ENCODE measurements at regions not wholly inside any gene's neighbourhood (a gene's known extent, or its start where the extent isn't known, plus 50 kb on each side); places are given as distances from the start of the nearest gene placed in this dataset.

- no peak for DNase-seq
These were observed 1276.1 kb downstream of the PCDH7 start for GRCh38 chr4:31995943-31996901.

GRCh38 chr4:31998807-31999206 is 1278.6 kb downstream of the PCDH7 start:
- no peak for DNase-seq

- no peak for DNase-seq
These were observed 1279.7 kb downstream of the PCDH7 start for GRCh38 chr4:31999848-32000247.

GRCh38 chr4:32000846-32001488 is 1280.8 kb downstream of the PCDH7 start:
- DNase-seq = no peak

- no peak for DNase-seq
These were observed 1282.0 kb downstream of the PCDH7 start for GRCh38 chr4:32002037-32002747.

DNA sequence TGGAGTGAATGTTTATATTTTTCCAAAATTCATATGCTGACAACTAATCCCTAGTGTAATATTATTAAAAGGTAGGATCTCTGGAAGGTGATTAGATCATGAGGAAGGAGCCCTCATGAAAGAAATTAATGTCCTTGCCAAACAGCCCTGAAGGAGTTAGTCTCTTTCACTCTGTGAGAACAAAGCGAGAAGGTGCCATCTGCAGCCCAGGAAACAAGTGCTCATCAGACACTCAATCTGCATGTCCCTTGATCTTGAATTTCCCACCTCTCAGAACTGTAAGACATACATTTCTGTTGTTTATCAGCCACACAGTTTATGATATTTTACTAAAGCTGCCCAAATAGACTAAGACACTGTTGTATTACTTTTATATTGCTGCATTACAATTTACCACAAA is 1283.4 kb downstream of the PCDH7 start:
- no peak for DNase-seq

- DNase-seq = no peak
These were observed 1290.1 kb downstream of the PCDH7 start for GRCh38 chr4:32010221-32010620.

- DNase-seq = no peak
These were observed 1301.9 kb downstream of the PCDH7 start for GRCh38 chr4:32022071-32022470.

DNA sequence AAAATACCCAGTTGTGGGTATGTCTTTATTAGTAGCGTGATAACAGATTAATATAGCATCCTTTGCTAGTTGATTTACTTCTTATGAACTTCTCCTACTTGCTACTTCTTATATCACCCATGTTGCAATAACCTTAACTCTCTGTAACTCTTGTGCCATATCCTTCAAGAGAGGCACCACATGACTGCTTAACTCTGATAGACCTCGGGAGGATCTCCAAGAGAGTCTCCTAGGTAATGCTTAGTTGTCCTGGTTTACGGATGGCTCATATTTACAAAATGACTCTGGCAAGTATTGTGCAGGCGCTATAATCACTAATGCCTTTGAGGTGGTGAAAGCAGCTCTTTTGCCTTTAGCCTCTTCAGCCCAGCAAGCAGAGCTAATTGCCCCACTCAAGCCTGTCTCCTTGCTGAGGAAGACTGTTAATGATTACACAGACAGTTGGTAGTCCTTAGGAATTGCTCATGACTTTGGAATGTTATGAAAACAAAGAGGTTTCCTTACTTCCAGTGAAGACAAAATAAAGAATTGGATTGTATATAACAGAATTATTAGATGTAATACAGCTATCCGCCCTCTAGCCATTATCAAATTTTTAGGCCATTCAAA is 1305.8 kb downstream of the PCDH7 start:
- no peak for DNase-seq

- no peak for DNase-seq
These were observed 1310.2 kb downstream of the PCDH7 start for GRCh38 chr4:32030406-32030805.

DNA sequence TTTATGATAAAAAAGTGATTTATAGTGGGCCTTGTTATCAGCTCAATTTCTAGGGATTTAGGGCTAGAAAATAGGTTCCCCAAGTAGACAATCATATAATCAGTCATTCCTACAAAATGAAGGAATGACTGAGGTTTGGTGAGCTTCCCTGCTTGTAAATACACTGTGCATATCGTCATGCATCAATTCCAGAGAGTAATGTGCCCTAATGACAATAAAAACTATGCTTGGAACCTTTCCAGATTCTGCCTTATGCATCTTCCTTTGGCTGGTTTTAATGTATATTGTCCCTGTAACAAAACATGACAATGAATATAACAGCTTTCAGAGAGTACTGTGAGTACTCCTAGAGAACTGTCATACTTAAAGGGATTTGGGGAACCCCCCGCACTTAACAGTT is 1310.9 kb downstream of the PCDH7 start:
- no peak for DNase-seq

GRCh38 chr4:32032136-32032672 is 1312.0 kb downstream of the PCDH7 start:
- DNase-seq = no peak

DNA sequence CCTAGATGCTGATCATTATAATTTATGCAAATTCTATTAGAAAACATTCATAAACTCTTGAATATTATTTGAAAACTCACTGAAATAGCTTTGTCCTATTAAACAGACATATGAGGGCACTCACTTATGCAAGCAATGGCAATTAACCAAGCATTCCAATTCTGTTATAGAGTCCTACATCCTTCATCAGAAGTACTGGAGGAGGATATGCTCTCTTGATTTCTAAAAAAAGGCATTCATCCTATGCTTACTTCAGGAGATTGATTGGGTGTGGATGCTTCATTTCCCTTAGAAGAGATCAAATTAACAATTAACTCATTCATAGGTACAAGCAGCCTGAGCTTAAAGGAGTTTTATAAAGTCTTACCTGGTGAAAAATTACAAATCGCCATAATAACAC is 1317.2 kb downstream of the PCDH7 start:
- no peak for DNase-seq

- no peak for DNase-seq
These were observed 1322.5 kb downstream of the PCDH7 start for GRCh38 chr4:32042486-32043247.

DNA sequence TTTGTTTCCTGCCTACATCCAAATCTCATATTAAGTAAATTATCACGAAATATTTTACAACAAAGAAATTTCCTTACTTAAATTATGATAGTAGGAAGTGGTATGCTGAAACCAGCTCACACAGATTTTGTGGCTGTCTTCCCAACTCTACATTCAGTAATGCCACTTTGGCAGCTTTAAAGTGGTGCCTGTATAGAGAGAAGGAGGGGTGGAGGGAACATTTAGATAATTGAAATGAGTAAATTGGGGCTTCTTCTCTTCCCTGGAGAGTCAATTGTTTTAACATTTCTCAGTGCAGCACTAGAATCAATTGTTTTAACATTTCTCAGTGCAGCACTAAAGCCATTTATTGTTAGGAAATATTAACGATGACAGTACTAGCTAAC is 1323.1 kb downstream of the PCDH7 start:
- no peak for DNase-seq

DNA sequence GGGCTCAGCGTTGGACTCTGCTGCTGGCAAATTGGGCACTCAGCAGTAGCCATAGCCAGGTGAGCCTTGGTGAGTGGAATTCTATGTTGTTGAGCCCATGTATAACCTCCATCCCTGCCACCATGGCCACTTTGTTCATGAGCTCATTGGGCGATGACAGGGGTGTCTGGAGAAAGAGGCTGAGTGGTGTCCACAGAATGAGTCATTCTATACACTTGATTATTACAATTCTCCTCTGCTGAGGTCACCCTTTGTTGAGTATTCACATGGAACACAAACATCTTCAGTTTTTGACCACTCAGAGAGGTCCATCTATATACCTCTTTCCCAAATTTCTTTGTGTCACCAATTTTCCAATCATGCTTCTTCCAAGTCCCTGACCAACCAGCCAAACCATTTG is 1341.7 kb downstream of the PCDH7 start:
- DNase-seq = no peak

DNA sequence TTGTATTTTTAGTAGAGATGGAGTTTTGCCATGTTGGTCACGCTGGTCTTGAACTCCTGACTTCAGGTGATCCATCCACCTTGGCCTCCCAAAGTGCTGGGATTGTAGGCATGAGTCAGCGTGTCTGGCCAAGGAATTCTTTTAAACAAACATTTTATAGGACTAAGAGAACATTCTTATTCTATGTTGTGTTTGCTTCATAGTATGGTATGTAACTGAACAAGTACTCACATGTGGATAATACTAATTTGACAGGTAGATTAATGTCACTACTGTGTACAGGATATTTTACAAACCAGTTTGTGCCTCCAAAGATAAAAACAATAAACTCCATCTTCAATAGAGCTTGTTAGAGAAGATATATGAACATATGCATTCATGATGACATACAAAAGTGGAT is 1353.4 kb downstream of the PCDH7 start:
- no peak for DNase-seq

- DNase-seq = no peak
These were observed 1367.0 kb downstream of the PCDH7 start for GRCh38 chr4:32087211-32087610.

- DNase-seq = no peak
These were observed 1374.8 kb downstream of the PCDH7 start for GRCh38 chr4:32094987-32095386.

GRCh38 chr4:32102896-32103295 is 1382.7 kb downstream of the PCDH7 start:
- DNase-seq = no peak

DNA sequence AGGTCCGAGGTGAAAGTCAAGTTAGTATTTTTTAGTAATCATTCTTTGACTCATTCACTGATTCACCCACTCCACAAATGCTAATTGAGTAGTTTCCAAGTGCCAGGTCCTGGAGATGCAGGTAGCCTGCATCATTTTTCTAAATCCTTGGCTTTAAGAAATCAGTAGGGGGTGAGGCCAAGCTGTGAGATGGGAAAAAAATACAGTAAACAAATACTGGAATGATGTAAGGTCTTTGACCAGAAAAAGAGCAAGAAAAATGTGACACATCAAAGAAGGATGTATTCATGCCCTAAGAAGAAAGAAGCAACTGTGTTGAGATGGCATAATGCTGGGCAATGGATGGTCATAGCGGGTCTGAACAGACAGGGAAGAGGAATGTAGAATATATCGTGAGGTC is 1386.6 kb downstream of the PCDH7 start:
- DNase-seq = no peak

DNA sequence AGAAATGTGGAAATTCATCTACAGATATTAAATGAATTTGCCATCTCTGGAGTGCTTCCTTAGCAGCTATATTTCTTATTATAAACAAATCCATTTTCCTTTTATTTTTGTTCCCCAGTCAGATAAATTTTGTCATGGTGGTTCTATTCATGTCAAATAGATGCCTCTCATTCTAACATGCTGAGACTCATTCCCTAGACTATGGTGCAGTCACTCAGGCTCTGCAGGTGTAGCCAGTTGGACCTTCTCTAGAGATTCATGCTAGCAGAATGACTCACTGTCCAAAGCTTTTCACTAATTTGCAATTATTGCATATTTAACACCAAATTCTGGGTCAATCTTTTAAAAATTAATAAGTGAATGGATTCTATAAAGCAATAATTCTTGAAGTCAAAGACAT is 1392.7 kb downstream of the PCDH7 start:
- DNase-seq = no peak
